Suprapubic skin (tissue), 4 donors: ENCODE measurements at regions not wholly inside any gene's neighbourhood (a gene's known extent, or its start where the extent isn't known, plus 50 kb on each side); places are given as distances from the start of the nearest gene placed in this dataset.
"Not testable (repeated sequence)": the region's sequence is repeated elsewhere in the genome, so short reads cannot be mapped to it uniquely, and the experiment has no call there.

Experiments
- DNase-seq, 2 donors: peaks; one replicate each; pipeline ENCODE4 v3.0.0-alpha.2; 2019; ENCODE audit warnings: low spot score in 2 of 2
- H3K27ac ChIP-seq: fragments of 200-600 bp; sonication (generic); one replicate; pipeline ENCODE4 v1.5.1; 2019
- H3K27me3 ChIP-seq: fragments of 200-600 bp; sonication (generic); one replicate; pipeline ENCODE4 v1.5.1; 2019
- H3K36me3 ChIP-seq: fragments of 200-600 bp; sonication (generic); one replicate; pipeline ENCODE4 v1.5.1; 2019
- H3K4me1 ChIP-seq: fragments of 200-600 bp; sonication (generic); one replicate; pipeline ENCODE4 v1.5.1; 2019
- H3K4me3 ChIP-seq: fragments of 200-600 bp; sonication (generic); one replicate; pipeline ENCODE4 v1.5.1; 2019; ENCODE audit warnings: mild to moderate bottlenecking
- H3K9me3 ChIP-seq: fragments of 200-600 bp; sonication (generic); one replicate; pipeline ENCODE4 v1.5.1; 2019
- CTCF ChIP-seq, 2 donors: fragments of 200-600 bp in 1 of 2; fragments of 450-650 bp in 1 of 2; sonication (generic) in 1 of 2; IDR thresholded peaks; one replicate each; pipeline ENCODE4 v1.5.1; 2016 to 2019; ENCODE audit warnings: antibody characterized with exemption in 2 of 2, mild to moderate bottlenecking in 1 of 2, moderate library complexity in 1 of 2
- EP300 ChIP-seq: sonication (generic); formaldehyde crosslinking; IDR thresholded peaks from one replicate; pipeline ENCODE4 v1.6.1; 2017; ENCODE audit warnings: antibody characterized with exemption
- POLR2A ChIP-seq, 2 donors: fragments of 450-650 bp; IDR thresholded peaks; one replicate each; pipeline ENCODE4 v1.6.1; 2017; ENCODE audit warnings: antibody characterized with exemption in 2 of 2, mild to moderate bottlenecking in 2 of 2, moderate library complexity in 2 of 2
- POLR2AphosphoS5 ChIP-seq, 3 donors: sonication (generic); formaldehyde crosslinking; IDR thresholded peaks; one replicate each; pipeline ENCODE4 v1.6.1; 2017; ENCODE audit warnings: antibody characterized with exemption in 3 of 3
- WGBS: methylation state at CpG from one replicate; pipeline ENCODE4 v1.1.5; 2018; 5-methylcytosine and 5-hydroxymethylcytosine counted together

GRCh38 chr14:30240685-30241084 is 313.0 kb upstream of the PRKD1 start:
- no peaks in the 10 kb centered on the region for H3K9me3 ChIP-seq
- 58% methylated on average over 3 of the region's 3 CpGs for WGBS
- H3K27me3 ChIP-seq = no peaks in the 10 kb centered on the region
- TF ChIP-seq POLR2A (IDR thresholded peaks at IDR 0.05) = no peak
- TF ChIP-seq POLR2AphosphoS5 (IDR thresholded peaks at IDR 0.05) = no peak
- H3K36me3 ChIP-seq = no peaks in the 10 kb centered on the region
- no peak for DNase-seq
- no peak overlapping the region for H3K4me3 ChIP-seq
- no peak overlapping the region for H3K27ac ChIP-seq
- H3K4me1 ChIP-seq = peaks cover 6% of the 10 kb centered on the region

GRCh38 chr14:30242744-30243143 is 315.1 kb upstream of the PRKD1 start:
- Histone ChIP-seq H3K36me3 (no peaks in the 10 kb centered on the region), H3K4me3 (no peak overlapping the region), H3K4me1 (peaks cover 6% of the 10 kb centered on the region), H3K27me3 (no peaks in the 10 kb centered on the region), H3K9me3 (no peaks in the 10 kb centered on the region), H3K27ac (peak overlapping the region; percentile 48)
- WGBS = 53% methylated on average over 2 of the region's 2 CpGs
- no peak for DNase-seq
- TF ChIP-seq POLR2AphosphoS5 (IDR thresholded peaks at IDR 0.05) (no peak), EP300 (no peak), CTCF (IDR thresholded peaks at IDR 0.05) (no peak), POLR2A (IDR thresholded peaks at IDR 0.05) (no peak)

GRCh38 chr14:30243207-30243606 is 315.6 kb upstream of the PRKD1 start:
- Histone ChIP-seq H3K27ac (no peak overlapping the region), H3K9me3 (no peaks in the 10 kb centered on the region), H3K4me1 (peaks cover 6% of the 10 kb centered on the region), H3K36me3 (no peaks in the 10 kb centered on the region), H3K27me3 (no peaks in the 10 kb centered on the region), H3K4me3 (no peak overlapping the region)
- WGBS = 73% methylated on average over 1 of the region's 1 CpG
- TF ChIP-seq CTCF (IDR thresholded peaks at IDR 0.05) = no peak
- TF ChIP-seq POLR2A (IDR thresholded peaks at IDR 0.05) = no peak
- TF ChIP-seq POLR2AphosphoS5 (IDR thresholded peaks at IDR 0.05) = no peak
- TF ChIP-seq EP300 = no peak
- DNase-seq = no peak

- peaks cover 6% of the 10 kb centered on the region for H3K4me1 ChIP-seq
- H3K27ac ChIP-seq = no peak overlapping the region
- no peaks in the 10 kb centered on the region for H3K9me3 ChIP-seq
- DNase-seq = no peak
- H3K36me3 ChIP-seq = no peaks in the 10 kb centered on the region
- no peak overlapping the region for H3K4me3 ChIP-seq
- TF ChIP-seq CTCF (IDR thresholded peaks at IDR 0.05) = no peak
- no peak for TF ChIP-seq POLR2A (IDR thresholded peaks at IDR 0.05)
- TF ChIP-seq EP300 = no peak
- no peak for TF ChIP-seq POLR2AphosphoS5 (IDR thresholded peaks at IDR 0.05)
- no peaks in the 10 kb centered on the region for H3K27me3 ChIP-seq
- WGBS = 0% methylated on average over 1 of the region's 1 CpG
Observed at GRCh38 chr14:30243805-30244204, 315.2 kb upstream of the G2E3 start.

- 83% methylated on average over 4 of the region's 4 CpGs for WGBS
Observed at GRCh38 chr14:30244348-30244747, 314.6 kb upstream of the G2E3 start.

GRCh38 chr14:30251017-30251416 is 307.9 kb upstream of the G2E3 start:
- TF ChIP-seq EP300 (no peak), POLR2AphosphoS5 (IDR thresholded peaks at IDR 0.05) (no peak), CTCF (IDR thresholded peaks at IDR 0.05) (no peak), POLR2A (IDR thresholded peaks at IDR 0.05) (no peak)
- H3K4me3 ChIP-seq = no peak overlapping the region
- no peaks in the 10 kb centered on the region for H3K4me1 ChIP-seq
- no peaks in the 10 kb centered on the region for H3K27me3 ChIP-seq
- H3K27ac ChIP-seq = no peak overlapping the region
- H3K36me3 ChIP-seq = no peaks in the 10 kb centered on the region
- H3K9me3 ChIP-seq = no peaks in the 10 kb centered on the region
- DNase-seq = no peak

More at GRCh38 chr14:30244348-30244747, 314.6 kb upstream of the G2E3 start:
- H3K27me3 ChIP-seq, H3K9me3 ChIP-seq, H3K36me3 ChIP-seq, H3K27ac ChIP-seq, DNase-seq, H3K4me1 ChIP-seq, H3K4me3 ChIP-seq: not testable (repeated sequence)
